Endothelial cell (in vitro differentiated cells): ENCODE measurements at regions not wholly inside any gene's neighbourhood (a gene's known extent, or its start where the extent isn't known, plus 50 kb on each side); places are given as distances from the start of the nearest gene placed in this dataset.

Experiments
- DNase-seq: peaks from one replicate; pipeline ENCODE4 v3.0.0; 2021; ENCODE audit warnings: low spot score
- H3K27ac Mint-ChIP-seq: one replicate; pipeline ENCODE4 v1.8.0; 2021; ENCODE audit warnings: mixed read lengths, inconsistent platforms; ENCODE audit not compliant: unreplicated experiment
- H3K27me3 Mint-ChIP-seq: one replicate; pipeline ENCODE4 v1.8.0; 2021; ENCODE audit warnings: mild to moderate bottlenecking, moderate library complexity, mixed read lengths, inconsistent platforms; ENCODE audit not compliant: unreplicated experiment
- H3K36me3 Mint-ChIP-seq: one replicate; pipeline ENCODE4 v1.8.0; 2021; ENCODE audit warnings: mild to moderate bottlenecking, low read depth, mixed read lengths, inconsistent platforms; ENCODE audit not compliant: unreplicated experiment
- H3K4me1 Mint-ChIP-seq: one replicate; pipeline ENCODE4 v1.8.0; 2021; ENCODE audit warnings: mild to moderate bottlenecking, mixed read lengths, inconsistent platforms; ENCODE audit not compliant: unreplicated experiment
- H3K4me3 Mint-ChIP-seq: one replicate; pipeline ENCODE4 v1.8.0; 2021; ENCODE audit warnings: mild to moderate bottlenecking, mixed read lengths, inconsistent platforms; ENCODE audit not compliant: unreplicated experiment
- H3K9me3 Mint-ChIP-seq: one replicate; pipeline ENCODE4 v1.8.0; 2021; ENCODE audit warnings: mixed read lengths, inconsistent platforms; ENCODE audit not compliant: unreplicated experiment
- TF ChIP-seq, protein P1 (sequence below): fragments of 200-600 bp; sonication (generic); IDR thresholded peaks from one replicate; pipeline ENCODE4 v1.5.0; 2021; ENCODE audit warnings: antibody characterized with exemption; ENCODE audit not compliant: unreplicated experiment

- Mint-ChIP-seq H3K36me3 (no peaks in the 10 kb centered on the region), H3K4me3 (no peak overlapping the region), H3K9me3 (no peaks in the 10 kb centered on the region), H3K4me1 (no peaks in the 10 kb centered on the region), H3K27me3 (peaks cover 4% of the 10 kb centered on the region), H3K27ac (no peak overlapping the region)
- TF ChIP-seq, protein P1, sequence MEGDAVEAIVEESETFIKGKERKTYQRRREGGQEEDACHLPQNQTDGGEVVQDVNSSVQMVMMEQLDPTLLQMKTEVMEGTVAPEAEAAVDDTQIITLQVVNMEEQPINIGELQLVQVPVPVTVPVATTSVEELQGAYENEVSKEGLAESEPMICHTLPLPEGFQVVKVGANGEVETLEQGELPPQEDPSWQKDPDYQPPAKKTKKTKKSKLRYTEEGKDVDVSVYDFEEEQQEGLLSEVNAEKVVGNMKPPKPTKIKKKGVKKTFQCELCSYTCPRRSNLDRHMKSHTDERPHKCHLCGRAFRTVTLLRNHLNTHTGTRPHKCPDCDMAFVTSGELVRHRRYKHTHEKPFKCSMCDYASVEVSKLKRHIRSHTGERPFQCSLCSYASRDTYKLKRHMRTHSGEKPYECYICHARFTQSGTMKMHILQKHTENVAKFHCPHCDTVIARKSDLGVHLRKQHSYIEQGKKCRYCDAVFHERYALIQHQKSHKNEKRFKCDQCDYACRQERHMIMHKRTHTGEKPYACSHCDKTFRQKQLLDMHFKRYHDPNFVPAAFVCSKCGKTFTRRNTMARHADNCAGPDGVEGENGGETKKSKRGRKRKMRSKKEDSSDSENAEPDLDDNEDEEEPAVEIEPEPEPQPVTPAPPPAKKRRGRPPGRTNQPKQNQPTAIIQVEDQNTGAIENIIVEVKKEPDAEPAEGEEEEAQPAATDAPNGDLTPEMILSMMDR, result no peak
- no peak for DNase-seq
Observed at GRCh38 chr13:107364658-107365057, 796.7 kb upstream of the ARGLU1 start.

DNA sequence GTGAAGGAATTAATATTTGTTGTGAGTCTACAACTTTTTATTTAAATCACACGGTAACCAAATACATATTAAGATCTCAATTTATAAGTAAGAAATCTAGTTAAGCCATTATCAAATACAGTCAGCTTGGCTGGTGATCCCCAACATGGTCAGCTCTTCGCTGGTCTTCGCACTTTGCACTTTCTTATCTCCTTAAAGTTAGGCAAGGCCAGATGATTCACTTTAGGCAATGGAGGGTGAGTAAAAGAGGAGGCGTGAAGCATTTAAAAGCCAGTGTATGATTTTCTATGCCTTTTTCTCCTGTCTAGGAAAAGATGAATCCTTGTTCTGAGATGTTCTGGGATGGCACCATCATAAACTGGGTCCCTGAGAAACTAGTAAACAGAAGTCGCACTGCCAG, 793.7 kb upstream of the ARGLU1 start:
- H3K27me3 Mint-ChIP-seq, result no peaks in the 10 kb centered on the region
- no peaks in the 10 kb centered on the region for H3K36me3 Mint-ChIP-seq
- TF ChIP-seq, protein P1, result no peak
- DNase-seq, result no peak
- H3K4me1 Mint-ChIP-seq, result no peaks in the 10 kb centered on the region
- no peaks in the 10 kb centered on the region for H3K9me3 Mint-ChIP-seq
- H3K4me3 Mint-ChIP-seq, result no peak overlapping the region
- H3K27ac Mint-ChIP-seq, result no peak overlapping the region

- TF ChIP-seq, protein P1, result no peak
Observed at GRCh38 chr13:107360010-107360409, 792.1 kb upstream of the ARGLU1 start.

GRCh38 chr13:107358866-107359265, 790.9 kb upstream of the ARGLU1 start:
- H3K36me3 Mint-ChIP-seq, result no peaks in the 10 kb centered on the region
- H3K4me3 Mint-ChIP-seq, result no peak overlapping the region
- TF ChIP-seq, protein P1, result no peak
- H3K4me1 Mint-ChIP-seq, result no peaks in the 10 kb centered on the region
- H3K27me3 Mint-ChIP-seq, result peaks cover 2% of the 10 kb centered on the region
- no peak overlapping the region for H3K27ac Mint-ChIP-seq
- no peaks in the 10 kb centered on the region for H3K9me3 Mint-ChIP-seq
- no peak for DNase-seq

More at GRCh38 chr13:107360010-107360409, 792.1 kb upstream of the ARGLU1 start:
- H3K36me3 Mint-ChIP-seq, result no peaks in the 10 kb centered on the region
- H3K9me3 Mint-ChIP-seq, result no peaks in the 10 kb centered on the region
- no peak overlapping the region for H3K27ac Mint-ChIP-seq
- no peak overlapping the region for H3K4me3 Mint-ChIP-seq
- no peaks in the 10 kb centered on the region for H3K4me1 Mint-ChIP-seq
- H3K27me3 Mint-ChIP-seq, result no peaks in the 10 kb centered on the region
- no peak for DNase-seq

GRCh38 chr13:107351305-107351704, 783.4 kb upstream of the ARGLU1 start:
- no peak for DNase-seq
- H3K27me3 Mint-ChIP-seq, result peaks cover 2% of the 10 kb centered on the region
- H3K9me3 Mint-ChIP-seq, result no peaks in the 10 kb centered on the region
- H3K4me3 Mint-ChIP-seq, result no peak overlapping the region
- H3K27ac Mint-ChIP-seq, result no peak overlapping the region
- no peaks in the 10 kb centered on the region for H3K36me3 Mint-ChIP-seq
- TF ChIP-seq, protein P1, result no peak
- no peaks in the 10 kb centered on the region for H3K4me1 Mint-ChIP-seq
